ENCODE measurements at regions not wholly inside any gene's neighbourhood (a gene's known extent, or its start where the extent isn't known, plus 50 kb on each side); places are given as distances from the start of the nearest gene placed in this dataset.
"Not testable (repeated sequence)": the region's sequence is repeated elsewhere in the genome, so short reads cannot be mapped to it uniquely, and the experiment has no call there.

- no peak for DNase-seq
Observed at GRCh38 chr4:112708772-112709171, 71.8 kb downstream of the LARP7 start.

- no peak for DNase-seq
Observed at GRCh38 chr4:112714922-112715901, 78.3 kb downstream of the LARP7 start.

GRCh38 chr4:112717856-112718255, 80.9 kb downstream of the LARP7 start:
- no peak for DNase-seq

GRCh38 chr4:112721627-112722026, 84.7 kb downstream of the LARP7 start:
- DNase-seq, result no peak

- no peak for DNase-seq
Observed at GRCh38 chr4:112726041-112726440, 89.1 kb downstream of the LARP7 start.

GRCh38 chr4:112727728-112728127, 90.8 kb downstream of the LARP7 start:
- not testable (repeated sequence) for DNase-seq

- no peak for DNase-seq
Observed at GRCh38 chr4:112731715-112732114, 94.8 kb downstream of the LARP7 start.

GRCh38 chr4:112732142-112732541, 95.2 kb downstream of the LARP7 start:
- DNase-seq, result no peak

GRCh38 chr4:112735474-112735951, 98.6 kb downstream of the LARP7 start:
- DNase-seq, result no peak

- no peak for DNase-seq
Observed at GRCh38 chr4:112736718-112737135, 99.8 kb downstream of the LARP7 start.

- no peak for DNase-seq
Observed at GRCh38 chr4:112739442-112739841, 102.5 kb downstream of the LARP7 start.

GRCh38 chr4:112747036-112747435, 110.1 kb downstream of the LARP7 start:
- peak; percentile 32 for DNase-seq

GRCh38 chr4:112748352-112748878, 111.5 kb downstream of the LARP7 start:
- no peak for DNase-seq

- not testable (repeated sequence) for DNase-seq
Observed at GRCh38 chr4:112750749-112751148, 113.8 kb downstream of the LARP7 start.

GRCh38 chr4:112751447-112751846, 114.5 kb downstream of the LARP7 start:
- no peak for DNase-seq

GRCh38 chr4:112752061-112752460, 115.1 kb downstream of the LARP7 start:
- no peak for DNase-seq

GRCh38 chr4:112752510-112752909, 115.6 kb downstream of the LARP7 start:
- DNase-seq, result no peak

GRCh38 chr4:112753333-112753732, 116.4 kb downstream of the LARP7 start:
- DNase-seq, result no peak

- DNase-seq, result no peak
Observed at GRCh38 chr4:112759313-112759712, 122.4 kb downstream of the LARP7 start.

GRCh38 chr4:112765317-112765974, 128.5 kb downstream of the LARP7 start:
- peak; percentile 16 for DNase-seq

GRCh38 chr4:112766422-112766821, 129.5 kb downstream of the LARP7 start:
- peak; percentile 27 for DNase-seq

GRCh38 chr4:112767386-112767785, 130.4 kb downstream of the LARP7 start:
- no peak for DNase-seq

- DNase-seq, result no peak
Observed at GRCh38 chr4:112770114-112770513, 133.2 kb downstream of the LARP7 start.

- no peak for DNase-seq
Observed at GRCh38 chr4:112775801-112776200, 138.9 kb downstream of the LARP7 start.

All from fibroblast of skin of right biceps (primary cell).